Endothelial cell of umbilical vein (primary cell): ENCODE measurements at regions not wholly inside any gene's neighbourhood (a gene's known extent, or its start where the extent isn't known, plus 50 kb on each side); places are given as distances from the start of the nearest gene placed in this dataset.

Source experiments
- BruUV-seq: library from RNA; stranded (reverse); fragments of 400-500 nt; replicated peaks from 2 replicates; lab custom pipeline; 2021; lab: Mats Ljungman, UMichigan
- CTCF ChIA-PET: fragments of 300-600, 350-600 bp; sonication (Branson Sonifier 250); formaldehyde crosslinking; loops from one replicate; lab custom pipeline; 2021; ENCODE audit warnings: antibody characterized with exemption, inconsistent platforms; lab: Charles Lee
- POLR2A ChIA-PET: fragments of 300-600, 350-600 bp; sonication (Branson Sonifier 250); formaldehyde crosslinking; loops from one replicate; lab custom pipeline; 2021; ENCODE audit warnings: antibody characterized with exemption, inconsistent platforms; lab: Charles Lee
- DNase-seq: peaks from one replicate; pipeline ENCODE4 v3.0.0-alpha.2; 2011; ENCODE audit warnings: low read depth, low spot score
- FAIRE-seq: peaks from 2 replicates; lab custom pipeline; 2011; peaks lifted over from hg19 to GRCh38; lab: Jason Lieb, UNC
- H2AFZ ChIP-seq: 2 replicates; pipeline ENCODE4 v1.6.0; 2012; ENCODE audit warnings: low read depth, low read length, control low read depth, inconsistent platforms
- H3K27ac ChIP-seq: 2 replicates; pipeline ENCODE4 v1.5.1; 2011; ENCODE audit warnings: low read depth, mild to moderate bottlenecking, control low read depth, low read length, moderate library complexity; ENCODE audit not compliant: insufficient read depth
- H3K27me3 ChIP-seq, 2 experiments: 2 replicates each; pipeline versions ENCODE4 v1.6.0 to v1.6.1; 2011; ENCODE audit warnings: low read length in 2 of 2, mixed read lengths in 1 of 2; ENCODE audit not compliant: control insufficient read depth in 2 of 2, insufficient read depth in 2 of 2
- H3K36me3 ChIP-seq, 2 experiments: 2 replicates in 1 of 2; 3 replicates in 1 of 2; pipeline ENCODE4 v1.5.1; 2011; ENCODE audit warnings: low read length in 2 of 2, mild to moderate bottlenecking in 1 of 2, moderate library complexity in 1 of 2; ENCODE audit not compliant: control insufficient read depth in 2 of 2, insufficient read depth in 2 of 2; ENCODE audit errors: extremely low read depth in 1 of 2
- H3K4me1 ChIP-seq: 3 replicates; pipeline ENCODE4 v1.5.1; 2011; ENCODE audit warnings: mild to moderate bottlenecking, low read length; ENCODE audit not compliant: control insufficient read depth, insufficient read depth; ENCODE audit errors: extremely low read depth
- H3K4me2 ChIP-seq: 2 replicates; pipeline ENCODE4 v1.6.1; 2011; ENCODE audit warnings: low read length, control low read depth, mixed read lengths; ENCODE audit not compliant: insufficient read depth
- H3K4me3 ChIP-seq, 3 experiments: fragments of 200-600 bp in 1 of 3; sonication (generic), shearing (Covaris generic) in 1 of 3; replicated peaks in 1 of 3; 2 replicates each; pipeline ENCODE4 v1.5.1; 2011 to 2016; ENCODE audit warnings: control low read depth in 3 of 3, low read length in 3 of 3, mild to moderate bottlenecking in 2 of 3, inconsistent platforms in 1 of 3, low read depth in 1 of 3, moderate library complexity in 1 of 3; ENCODE audit not compliant: insufficient read depth in 1 of 3
- H3K79me2 ChIP-seq: 2 replicates; pipeline ENCODE4 v1.6.0; 2012; ENCODE audit warnings: low read length, inconsistent platforms; ENCODE audit not compliant: control insufficient read depth, insufficient read depth
- H3K9ac ChIP-seq: replicated peaks from 2 replicates; pipeline ENCODE3; 2011; ENCODE audit warnings: low read length, control low read depth; ENCODE audit not compliant: insufficient read depth; ENCODE audit errors: extremely low read depth
- H3K9me1 ChIP-seq: replicated peaks from 3 replicates; pipeline ENCODE4 v1.6.0; 2011; ENCODE audit warnings: mild to moderate bottlenecking, low read length; ENCODE audit not compliant: control insufficient read depth, insufficient read depth; ENCODE audit errors: extremely low read depth
- H3K9me3 ChIP-seq: replicated peaks from 2 replicates; pipeline ENCODE4 v1.5.1; 2012; ENCODE audit warnings: low read length, inconsistent platforms; ENCODE audit not compliant: control insufficient read depth, insufficient read depth
- H4K20me1 ChIP-seq: replicated peaks from 2 replicates; pipeline ENCODE3; 2011; ENCODE audit warnings: mild to moderate bottlenecking, low read length; ENCODE audit not compliant: control insufficient read depth, insufficient read depth; ENCODE audit errors: extremely low read depth
- EZH2 ChIP-seq: IDR thresholded peaks from 2 replicates; pipeline ENCODE4 v1.6.1; 2012; ENCODE audit warnings: borderline replicate concordance, low read depth, mild to moderate bottlenecking, moderate library complexity, low read length, inconsistent platforms; ENCODE audit not compliant: severe bottlenecking
- FOS ChIP-seq: IDR thresholded peaks from 2 replicates; pipeline ENCODE4 v1.6.1; 2011; ENCODE audit warnings: mild to moderate bottlenecking, low read length, moderate library complexity, borderline replicate concordance; ENCODE audit not compliant: insufficient read depth
- GATA2 ChIP-seq: IDR thresholded peaks from 2 replicates; pipeline ENCODE4 v1.7.0; 2011; ENCODE audit warnings: low read depth, mild to moderate bottlenecking, moderate library complexity, mixed read lengths, low read length; ENCODE audit not compliant: insufficient read length, insufficient read depth
- JUN ChIP-seq: IDR thresholded peaks from 2 replicates; pipeline ENCODE4 v1.6.1; 2011; ENCODE audit warnings: borderline replicate concordance, low read depth; ENCODE audit not compliant: insufficient read length, insufficient read depth
- dilution Hi-C: fragments of 300-500 bp; cut with MboI; formaldehyde crosslinking; loops from one replicate; pipeline ENCODE4 v1.15.0; 2019; ENCODE audit warnings: low sequenced_read_pairs; ENCODE audit not compliant: extremely low pct_ligation_motif_present
- intact Hi-C: fragments of 100-400 bp; cut with micrococcal nuclease; formaldehyde crosslinking; loops from one replicate; pipeline ENCODE4 v1.10.0; 2022

- no peaks in the 10 kb centered on the region for H4K20me1 ChIP-seq
- H3K4me2 ChIP-seq: no peak overlapping the region
- BruUV-seq: no TSS peak
- no peak for TF ChIP-seq JUN
- intact Hi-C loops (no loop called here), dilution Hi-C loops (no loop called here)
- H3K9me3 ChIP-seq: no peaks in the 10 kb centered on the region
- FAIRE-seq (no peak), DNase-seq (no peak)
- ChIA-PET CTCF (interaction anchor here (0.7 to 2.4 kb wide), 8 partner anchors 11 to 291 kb away, joined by 3 to 11 read pairs (median 4); no protein-coding TSS in a partner anchor), POLR2A (interaction anchor here (1.6 kb wide), 1 partner anchor 264 kb away, joined by 5 read pairs; the partner anchor contains the start of gene CCN2)
- no peaks in the 10 kb centered on the region for H3K27me3 ChIP-seq
- H3K9me1 ChIP-seq: no peaks in the 10 kb centered on the region
- H3K36me3 ChIP-seq: no peaks in the 10 kb centered on the region
- peaks cover 5% of the 10 kb centered on the region for H3K4me1 ChIP-seq
- H3K4me3 ChIP-seq: no peak overlapping the region
- H3K9ac ChIP-seq: no peak overlapping the region
- no peak overlapping the region for H2AFZ ChIP-seq
- no peak overlapping the region for H3K27ac ChIP-seq
- H3K79me2 ChIP-seq: no peaks in the 10 kb centered on the region
Measured at GRCh38 chr6:132215805-132216204, 185.5 kb downstream of the MOXD1 start.

GRCh38 chr6:132214716-132215115 lies 186.6 kb downstream of the MOXD1 start:
- BruUV-seq: no TSS peak
- H3K4me2 ChIP-seq: no peak overlapping the region
- dilution Hi-C loops (no loop called here), intact Hi-C loops (no loop called here)
- no peaks in the 10 kb centered on the region for H3K79me2 ChIP-seq
- CTCF ChIA-PET: interaction anchor here (0.7 to 2.4 kb wide), 5 partner anchors 12 to 290 kb away, joined by 3 to 11 read pairs (median 5); no protein-coding TSS in a partner anchor
- DNase-seq (no peak), FAIRE-seq (no peak)
- H4K20me1 ChIP-seq: no peaks in the 10 kb centered on the region
- H3K4me3 ChIP-seq: no peak overlapping the region
- H3K27me3 ChIP-seq: no peaks in the 10 kb centered on the region
- no peaks in the 10 kb centered on the region for H3K9me1 ChIP-seq
- POLR2A ChIA-PET: no interaction called here
- TF ChIP-seq EZH2 (no peak), FOS (no peak), GATA2 (no peak)
- H3K36me3 ChIP-seq: no peaks in the 10 kb centered on the region
- H3K27ac ChIP-seq: no peak overlapping the region
- no peak overlapping the region for H3K9ac ChIP-seq
- H3K4me1 ChIP-seq: peaks cover 5% of the 10 kb centered on the region
- H2AFZ ChIP-seq: no peak overlapping the region
- H3K9me3 ChIP-seq: no peaks in the 10 kb centered on the region
